Adrenal gland (tissue), 5 donors: ENCODE measurements at regions not wholly inside any gene's neighbourhood (a gene's known extent, or its start where the extent isn't known, plus 50 kb on each side); places are given as distances from the start of the nearest gene placed in this dataset.

Experiments
- CTCF ChIP-seq, 6 experiments: fragments of 450-650 bp in 4 of 6; fragments of 200-600 bp in 2 of 6; sonication (generic) in 1 of 6; IDR thresholded peaks; 1 replicate in 5 of 6; 2 replicates in 1 of 6; pipeline versions ENCODE4 v1.5.1 to v1.8.0; 2016 to 2021; ENCODE audit warnings: antibody characterized with exemption in 6 of 6, mild to moderate bottlenecking in 2 of 6, moderate library complexity in 1 of 6
- POLR2A ChIP-seq, 2 donors: fragments of 450-650 bp; IDR thresholded peaks; one replicate each; pipeline ENCODE4 v1.6.1; 2017; ENCODE audit warnings: antibody characterized with exemption in 2 of 2, mild to moderate bottlenecking in 2 of 2, moderate library complexity in 1 of 2
- donor health status: DM: no; HTN: no; CAD: no.

GRCh38 chr18:47601581-47602272, 328.7 kb downstream of the SMAD2 start:
- no peak for TF ChIP-seq CTCF (IDR thresholded peaks at IDR 0.05)
- no peak for TF ChIP-seq POLR2A (IDR thresholded peaks at IDR 0.05)
